Mesenchymal stem cell (in vitro differentiated cells and primary cell): ENCODE measurements at regions not wholly inside any gene's neighbourhood (a gene's known extent, or its start where the extent isn't known, plus 50 kb on each side); places are given as distances from the start of the nearest gene placed in this dataset.

Source experiments
- DNase-seq: peaks from one replicate; pipeline ENCODE4 v3.0.0-alpha.2; 2013
- H2AFZ ChIP-seq: one replicate; pipeline ENCODE4 v1.6.1; 2013; ENCODE audit warnings: low read depth, mild to moderate bottlenecking, control low read depth, inconsistent platforms, low read length, moderate library complexity
- H2AK5ac ChIP-seq: 2 replicates; pipeline ENCODE4 v1.6.1; 2013; ENCODE audit warnings: low read length, moderate library complexity, mild to moderate bottlenecking, inconsistent platforms; ENCODE audit not compliant: severe bottlenecking
- H2BK120ac ChIP-seq: one replicate; pipeline ENCODE4 v1.6.1; 2013; ENCODE audit warnings: low read depth, mild to moderate bottlenecking, inconsistent platforms, low read length, moderate library complexity
- H2BK12ac ChIP-seq, 2 experiments: one replicate each; pipeline ENCODE4 v1.6.1; 2013; ENCODE audit warnings: inconsistent platforms in 2 of 2, low read length in 2 of 2, mild to moderate bottlenecking in 2 of 2, moderate library complexity in 2 of 2, control low read depth in 1 of 2
- H2BK15ac ChIP-seq: one replicate; pipeline ENCODE4 v1.6.1; 2013; ENCODE audit warnings: mild to moderate bottlenecking, low read depth, inconsistent platforms; ENCODE audit not compliant: poor library complexity, severe bottlenecking
- H2BK5ac ChIP-seq: 2 replicates; pipeline ENCODE4 v1.6.1; 2013; ENCODE audit warnings: low read depth, mild to moderate bottlenecking, low read length, control low read depth, inconsistent platforms; ENCODE audit not compliant: poor library complexity, severe bottlenecking
- H3K14ac ChIP-seq, 2 experiments: one replicate each; pipeline ENCODE4 v1.6.1; 2013; ENCODE audit warnings: inconsistent platforms in 2 of 2, low read length in 2 of 2, control low read depth in 1 of 2, mild to moderate bottlenecking in 1 of 2, moderate library complexity in 1 of 2
- H3K18ac ChIP-seq, 2 experiments: one replicate each; pipeline ENCODE4 v1.6.1; 2013; ENCODE audit warnings: inconsistent platforms in 2 of 2, low read length in 2 of 2, control low read depth in 1 of 2, low read depth in 1 of 2, mild to moderate bottlenecking in 1 of 2
- H3K23ac ChIP-seq, 2 experiments: one replicate each; pipeline ENCODE4 v1.6.1; 2013; ENCODE audit warnings: inconsistent platforms in 2 of 2, low read length in 2 of 2, mild to moderate bottlenecking in 2 of 2, moderate library complexity in 2 of 2, control low read depth in 1 of 2
- H3K27ac ChIP-seq: 2 replicates; pipeline ENCODE4 v1.5.1; 2013; ENCODE audit warnings: mild to moderate bottlenecking, moderate library complexity, low read length, control low read depth, inconsistent platforms; ENCODE audit not compliant: poor library complexity, severe bottlenecking
- H3K27me3 ChIP-seq, 2 experiments: 2 replicates each; pipeline versions ENCODE4 v1.6.1 to v1.7.0; 2013; ENCODE audit warnings: low read length in 2 of 2, mild to moderate bottlenecking in 2 of 2, moderate library complexity in 2 of 2, control low read depth in 1 of 2, inconsistent platforms in 1 of 2; ENCODE audit not compliant: control insufficient read depth in 1 of 2, insufficient read depth in 1 of 2
- H3K36me3 ChIP-seq, 2 experiments: 2 replicates each; pipeline versions ENCODE4 v1.6.1 to v1.7.0; 2013; ENCODE audit warnings: low read length in 2 of 2, control low read depth in 1 of 2, inconsistent platforms in 1 of 2, low read depth in 1 of 2, mild to moderate bottlenecking in 1 of 2; ENCODE audit not compliant: insufficient read depth in 2 of 2, control insufficient read depth in 1 of 2
- H3K4ac ChIP-seq, 2 experiments: one replicate each; pipeline ENCODE4 v1.6.1; 2013; ENCODE audit warnings: inconsistent platforms in 2 of 2, low read length in 2 of 2, mild to moderate bottlenecking in 2 of 2, moderate library complexity in 2 of 2, control low read depth in 1 of 2, low read depth in 1 of 2
- H3K4me1 ChIP-seq: 2 replicates; pipeline ENCODE4 v1.6.1; 2013; ENCODE audit warnings: low read depth, low read length, control low read depth; ENCODE audit not compliant: control insufficient read depth, insufficient read depth
- H3K4me2 ChIP-seq: 2 replicates; pipeline ENCODE4 v1.6.1; 2013; ENCODE audit warnings: low read length, mild to moderate bottlenecking, inconsistent platforms; ENCODE audit not compliant: poor library complexity, severe bottlenecking
- H3K4me3 ChIP-seq, 2 experiments: 2 replicates each; pipeline versions ENCODE4 v1.5.1 to v1.7.0; 2013; ENCODE audit warnings: low read length in 2 of 2, mild to moderate bottlenecking in 2 of 2, control low read depth in 1 of 2, low read depth in 1 of 2; ENCODE audit not compliant: insufficient read depth in 1 of 2
- H3K79me1 ChIP-seq: replicated peaks from 2 replicates; pipeline ENCODE4 v1.6.1; 2013; ENCODE audit warnings: mild to moderate bottlenecking, control low read depth, low read length, inconsistent platforms; ENCODE audit not compliant: poor library complexity, severe bottlenecking
- H3K9ac ChIP-seq: 2 replicates; pipeline ENCODE4 v1.7.0; 2013; ENCODE audit warnings: mild to moderate bottlenecking, low read length, moderate library complexity
- H3K9me3 ChIP-seq: 2 replicates; pipeline ENCODE4 v1.7.0; 2013; ENCODE audit warnings: mild to moderate bottlenecking, low read length; ENCODE audit not compliant: control insufficient read depth
- H4K8ac ChIP-seq: one replicate; pipeline ENCODE4 v1.6.1; 2013; ENCODE audit warnings: inconsistent platforms, mild to moderate bottlenecking, low read length, moderate library complexity
- H4K91ac ChIP-seq: one replicate; pipeline ENCODE4 v1.6.1; 2013; ENCODE audit warnings: mild to moderate bottlenecking, low read length, inconsistent platforms
- WGBS: methylation state at CpG from one replicate; pipeline ENCODE4 v1.1.7; 2013; ENCODE audit warnings: mixed read lengths; 5-methylcytosine and 5-hydroxymethylcytosine counted together

- H2BK15ac ChIP-seq: no peak overlapping the region
- H3K4me3 ChIP-seq: peak overlapping the region in 1 of 2 experiments; percentile 47
- no peaks in the 10 kb centered on the region for H3K79me1 ChIP-seq
- no peak overlapping the region for H2BK5ac ChIP-seq
- H3K9ac ChIP-seq: peak overlapping the region; percentile 66
- H3K4me2 ChIP-seq: no peak overlapping the region
- peaks cover 0 to 18% of the 10 kb centered on the region in 2 experiments for H3K27me3 ChIP-seq
- H3K4me1 ChIP-seq: no peaks in the 10 kb centered on the region
- no peak overlapping the region for H2AFZ ChIP-seq
- H2AK5ac ChIP-seq: no peak overlapping the region
- 91% methylated on average over 2 of the region's 2 CpGs for WGBS
- H4K91ac ChIP-seq: no peak overlapping the region
- no peak overlapping the region for H3K27ac ChIP-seq
- no peak overlapping the region for H3K14ac ChIP-seq
- H3K4ac ChIP-seq: no peak overlapping the region
- H3K23ac ChIP-seq: no peak overlapping the region
- H2BK12ac ChIP-seq: no peak overlapping the region
- H4K8ac ChIP-seq: no peak overlapping the region
- H3K36me3 ChIP-seq: no peaks in the 10 kb centered on the region
- no peak for DNase-seq
- H3K18ac ChIP-seq: no peak overlapping the region
- no peak overlapping the region for H2BK120ac ChIP-seq
- H3K9me3 ChIP-seq: peaks cover 35% of the 10 kb centered on the region
These were observed 141.6 kb upstream of the IL12B start for GRCh38 chr5:159471904-159472303.

GRCh38 chr5:159475026-159475425, 144.7 kb upstream of the IL12B start:
- Histone ChIP-seq H2BK15ac (no peak overlapping the region), H3K14ac (no peak overlapping the region), H3K4me3 (no peak overlapping the region), H3K4me2 (no peak overlapping the region), H3K9ac (no peak overlapping the region), H2BK5ac (no peak overlapping the region), H2AK5ac (no peak overlapping the region), H4K91ac (no peak overlapping the region), H2BK120ac (no peak overlapping the region), H3K4ac (no peak overlapping the region), H3K9me3 (peaks cover 37% of the 10 kb centered on the region), H3K18ac (no peak overlapping the region), H4K8ac (no peak overlapping the region), H2BK12ac (no peak overlapping the region), H3K36me3 (no peaks in the 10 kb centered on the region), H3K4me1 (no peaks in the 10 kb centered on the region), H3K79me1 (no peaks in the 10 kb centered on the region), H3K27me3 (peaks cover 0 to 6% of the 10 kb centered on the region in 2 experiments), H2AFZ (no peak overlapping the region), H3K23ac (no peak overlapping the region), H3K27ac (no peak overlapping the region)
- DNase-seq: no peak

- Histone ChIP-seq H2BK15ac (no peak overlapping the region), H2AFZ (no peak overlapping the region), H3K4me1 (no peaks in the 10 kb centered on the region), H3K18ac (no peak overlapping the region), H3K23ac (no peak overlapping the region), H3K27ac (no peak overlapping the region), H3K9ac (no peak overlapping the region), H2BK12ac (no peak overlapping the region), H2BK120ac (no peak overlapping the region), H3K4me3 (no peak overlapping the region), H2AK5ac (no peak overlapping the region), H4K91ac (no peak overlapping the region), H3K9me3 (peaks cover 28% of the 10 kb centered on the region), H3K14ac (no peak overlapping the region), H3K79me1 (no peaks in the 10 kb centered on the region), H3K4ac (no peak overlapping the region), H2BK5ac (no peak overlapping the region), H3K4me2 (no peak overlapping the region), H4K8ac (no peak overlapping the region), H3K27me3 (peaks cover 0 to 4% of the 10 kb centered on the region in 2 experiments), H3K36me3 (no peaks in the 10 kb centered on the region)
- 68% methylated on average over 1 of the region's 1 CpG for WGBS
- DNase-seq: no peak
These were observed 148.7 kb upstream of the IL12B start for GRCh38 chr5:159478950-159479349.

GRCh38 chr5:159480849-159481248, 150.6 kb upstream of the IL12B start:
- Histone ChIP-seq H3K4me1 (no peaks in the 10 kb centered on the region), H4K8ac (no peak overlapping the region), H3K79me1 (no peaks in the 10 kb centered on the region), H3K9ac (no peak overlapping the region), H3K23ac (no peak overlapping the region), H3K4me2 (no peak overlapping the region), H3K27ac (no peak overlapping the region), H3K18ac (no peak overlapping the region), H4K91ac (no peak overlapping the region), H3K9me3 (peaks cover 9% of the 10 kb centered on the region), H2AFZ (no peak overlapping the region), H3K4me3 (no peak overlapping the region), H2BK12ac (no peak overlapping the region), H3K14ac (peak overlapping the region in 1 of 2 experiments; percentile 70), H3K4ac (no peak overlapping the region), H2AK5ac (no peak overlapping the region), H3K36me3 (no peaks in the 10 kb centered on the region), H2BK120ac (no peak overlapping the region), H3K27me3 (peaks cover 0 to 4% of the 10 kb centered on the region in 2 experiments), H2BK5ac (no peak overlapping the region), H2BK15ac (no peak overlapping the region)
- 76% methylated on average over 2 of the region's 2 CpGs for WGBS
- no peak for DNase-seq
